Gastroesophageal sphincter (tissue), 4 donors: ENCODE measurements at regions not wholly inside any gene's neighbourhood (a gene's known extent, or its start where the extent isn't known, plus 50 kb on each side); places are given as distances from the start of the nearest gene placed in this dataset.

Experiments
- ATAC-seq: fragments of 150-250 bp; one replicate; pipeline ENCODE4 v1.9.1; 2016; ENCODE audit warnings: mild to moderate bottlenecking, moderate library complexity
- H3K27ac ChIP-seq, 4 donors: fragments of 200-600 bp; sonication (generic) in 3 of 4; 1 replicate in 3 of 4; 2 replicates in 1 of 4; pipeline ENCODE4 v1.5.1; 2016 to 2019
- H3K27me3 ChIP-seq: fragments of 200-600 bp; sonication (generic); one replicate; pipeline ENCODE4 v1.5.1; 2019
- H3K36me3 ChIP-seq, 2 donors: fragments of 200-600 bp; sonication (generic); one replicate each; pipeline ENCODE4 v1.5.1; 2019; ENCODE audit warnings: control low read depth in 1 of 2
- H3K4me1 ChIP-seq, 3 donors: fragments of 200-600 bp; sonication (generic); 1 replicate in 2 of 3; 2 replicates in 1 of 3; pipeline ENCODE4 v1.5.1; 2016 to 2019; ENCODE audit warnings: control low read depth in 2 of 3
- H3K4me3 ChIP-seq, 2 donors: fragments of 200-600 bp; sonication (generic); one replicate each; pipeline ENCODE4 v1.5.1; 2019; ENCODE audit warnings: mild to moderate bottlenecking in 1 of 2, moderate library complexity in 1 of 2
- H3K9me3 ChIP-seq, 3 donors: fragments of 200-600 bp; sonication (generic); one replicate each; pipeline ENCODE4 v1.5.1; 2017 to 2019; ENCODE audit warnings: control low read depth in 2 of 3
- CTCF ChIP-seq, 4 experiments: fragments of 200-600 bp in 2 of 4; fragments of 450-650 bp in 2 of 4; sonication (generic) in 1 of 4; IDR thresholded peaks; one replicate each; pipeline ENCODE4 v1.5.1; 2017 to 2019; ENCODE audit warnings: antibody characterized with exemption in 4 of 4, mild to moderate bottlenecking in 2 of 4, moderate library complexity in 2 of 4
- EP300 ChIP-seq: sonication (generic); formaldehyde crosslinking; IDR thresholded peaks from one replicate; pipeline ENCODE4 v1.6.1; 2017; ENCODE audit warnings: antibody characterized with exemption, mild to moderate bottlenecking
- POLR2A ChIP-seq, 2 donors: fragments of 450-650 bp; IDR thresholded peaks; one replicate each; pipeline ENCODE4 v1.6.1; 2017; ENCODE audit warnings: antibody characterized with exemption in 2 of 2, mild to moderate bottlenecking in 2 of 2, moderate library complexity in 1 of 2
- POLR2AphosphoS5 ChIP-seq: sonication (generic); formaldehyde crosslinking; IDR thresholded peaks from one replicate; pipeline ENCODE4 v1.6.1; 2017; ENCODE audit warnings: antibody characterized with exemption
- WGBS, 2 donors: methylation state at CpG; one replicate each; pipeline ENCODE4 v1.1.5; 2018; ENCODE audit warnings: low coverage in 1 of 2; 5-methylcytosine and 5-hydroxymethylcytosine counted together

GRCh38 chr12:77357655-77358054 is 292.3 kb upstream of the E2F7 start:
- Histone ChIP-seq H3K36me3 (no peaks in the 10 kb centered on the region), H3K27me3 (no peaks in the 10 kb centered on the region), H3K27ac (no peak overlapping the region), H3K9me3 (no peaks in the 10 kb centered on the region), H3K4me1 (no peaks in the 10 kb centered on the region), H3K4me3 (no peak overlapping the region)
- 79 to 82% methylated on average over 3 to 6 of the region's 6 CpGs for WGBS, 2 donors
- no peak for ATAC-seq
- TF ChIP-seq POLR2AphosphoS5 (no peak), CTCF (IDR thresholded peaks at IDR 0.05) (no peak), EP300 (no peak), POLR2A (IDR thresholded peaks at IDR 0.05) (no peak)

- Histone ChIP-seq H3K27ac (no peak overlapping the region), H3K36me3 (no peaks in the 10 kb centered on the region), H3K4me3 (no peak overlapping the region), H3K27me3 (no peaks in the 10 kb centered on the region), H3K4me1 (no peaks in the 10 kb centered on the region), H3K9me3 (no peaks in the 10 kb centered on the region)
- 61 to 85% methylated on average over 2 of the region's 2 CpGs for WGBS, 2 donors
- TF ChIP-seq POLR2A (IDR thresholded peaks at IDR 0.05) (no peak), CTCF (IDR thresholded peaks at IDR 0.05) (no peak), EP300 (no peak), POLR2AphosphoS5 (no peak)
- ATAC-seq, result no peak
Observed at GRCh38 chr12:77354766-77355362, 289.5 kb upstream of the E2F7 start.

- TF ChIP-seq EP300, result no peak
- TF ChIP-seq CTCF (IDR thresholded peaks at IDR 0.05), result no peak
- no peak for TF ChIP-seq POLR2A (IDR thresholded peaks at IDR 0.05)
- no peak for TF ChIP-seq POLR2AphosphoS5
- H3K4me1 ChIP-seq, result no peaks in the 10 kb centered on the region
- no peaks in the 10 kb centered on the region for H3K27me3 ChIP-seq
- no peak for ATAC-seq
- H3K27ac ChIP-seq, result no peak overlapping the region
- H3K36me3 ChIP-seq, result no peaks in the 10 kb centered on the region
- 25 to 50% methylated on average over 1 of the region's 1 CpG for WGBS, 2 donors
- H3K9me3 ChIP-seq, result no peaks in the 10 kb centered on the region
- H3K4me3 ChIP-seq, result no peak overlapping the region
Observed at GRCh38 chr12:77352946-77353345, 287.6 kb upstream of the E2F7 start.

- H3K4me1 ChIP-seq, result no peaks in the 10 kb centered on the region
- no peaks in the 10 kb centered on the region for H3K9me3 ChIP-seq
- no peaks in the 10 kb centered on the region for H3K36me3 ChIP-seq
- H3K4me3 ChIP-seq, result no peak overlapping the region
- ATAC-seq, result no peak
- no peaks in the 10 kb centered on the region for H3K27me3 ChIP-seq
- TF ChIP-seq POLR2A (IDR thresholded peaks at IDR 0.05) (no peak), POLR2AphosphoS5 (no peak), CTCF (IDR thresholded peaks at IDR 0.05) (no peak)
- H3K27ac ChIP-seq, result no peak overlapping the region
Observed at GRCh38 chr12:77351860-77352259, 286.5 kb upstream of the E2F7 start.

GRCh38 chr12:77349689-77350370 is 284.5 kb upstream of the E2F7 start:
- 69 to 70% methylated on average over 2 to 5 of the region's 7 CpGs for WGBS, 2 donors
- TF ChIP-seq POLR2A (IDR thresholded peaks at IDR 0.05) (no peak), POLR2AphosphoS5 (no peak), CTCF (IDR thresholded peaks at IDR 0.05) (no peak), EP300 (no peak)
- no peak for ATAC-seq

More at GRCh38 chr12:77349689-77350370, 284.5 kb upstream of the E2F7 start:
- Histone ChIP-seq H3K9me3 (no peaks in the 10 kb centered on the region), H3K27ac (no peak overlapping the region), H3K36me3 (no peaks in the 10 kb centered on the region), H3K4me1 (peaks cover 0 to 5% (median 0%) of the 10 kb centered on the region in 3 donors), H3K27me3 (no peaks in the 10 kb centered on the region), H3K4me3 (no peak overlapping the region)
